ENCODE measurements at regions not wholly inside any gene's neighbourhood (a gene's known extent, or its start where the extent isn't known, plus 50 kb on each side); places are given as distances from the start of the nearest gene placed in this dataset.
"Not testable (repeated sequence)": the region's sequence is repeated elsewhere in the genome, so short reads cannot be mapped to it uniquely, and the experiment has no call there.

GRCh38 chr1:213345621-213346020 lies 294.6 kb downstream of the RPS6KC1 start:
- in situ Hi-C loops (cut with HindIII; ENCODE audit: low sequenced_read_pairs) = no loop called here
- TF ChIP-seq, protein P1, sequence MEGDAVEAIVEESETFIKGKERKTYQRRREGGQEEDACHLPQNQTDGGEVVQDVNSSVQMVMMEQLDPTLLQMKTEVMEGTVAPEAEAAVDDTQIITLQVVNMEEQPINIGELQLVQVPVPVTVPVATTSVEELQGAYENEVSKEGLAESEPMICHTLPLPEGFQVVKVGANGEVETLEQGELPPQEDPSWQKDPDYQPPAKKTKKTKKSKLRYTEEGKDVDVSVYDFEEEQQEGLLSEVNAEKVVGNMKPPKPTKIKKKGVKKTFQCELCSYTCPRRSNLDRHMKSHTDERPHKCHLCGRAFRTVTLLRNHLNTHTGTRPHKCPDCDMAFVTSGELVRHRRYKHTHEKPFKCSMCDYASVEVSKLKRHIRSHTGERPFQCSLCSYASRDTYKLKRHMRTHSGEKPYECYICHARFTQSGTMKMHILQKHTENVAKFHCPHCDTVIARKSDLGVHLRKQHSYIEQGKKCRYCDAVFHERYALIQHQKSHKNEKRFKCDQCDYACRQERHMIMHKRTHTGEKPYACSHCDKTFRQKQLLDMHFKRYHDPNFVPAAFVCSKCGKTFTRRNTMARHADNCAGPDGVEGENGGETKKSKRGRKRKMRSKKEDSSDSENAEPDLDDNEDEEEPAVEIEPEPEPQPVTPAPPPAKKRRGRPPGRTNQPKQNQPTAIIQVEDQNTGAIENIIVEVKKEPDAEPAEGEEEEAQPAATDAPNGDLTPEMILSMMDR (IDR thresholded peaks at IDR 0.05; ENCODE audit: low read depth, low read length, missing control alignments) = no peak
- H3K4me3 ChIP-seq (ENCODE audit: low read depth, low read length) = no peak overlapping the region
- DNase-seq (ENCODE audit: low read depth) = no peak

DNA sequence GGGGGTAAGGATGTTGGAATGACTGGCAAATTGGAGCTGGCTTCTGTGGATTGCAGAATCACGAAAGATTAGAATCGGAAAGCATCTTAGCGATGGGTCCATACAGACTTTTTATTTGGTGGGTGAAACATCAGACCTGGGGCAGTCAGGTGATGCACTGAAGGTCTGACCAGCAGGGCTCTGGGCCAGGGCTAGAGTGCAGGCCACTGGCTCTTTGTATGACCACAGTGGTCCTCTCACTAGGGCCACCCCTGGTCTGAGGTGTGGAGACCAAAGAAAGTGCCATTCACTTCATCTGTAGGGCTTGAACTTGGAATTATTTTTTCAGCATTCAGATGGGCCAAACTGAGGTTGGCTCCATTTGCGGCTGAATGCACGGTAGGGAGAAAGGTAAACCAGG lies 306.4 kb downstream of the RPS6KC1 start:
- H3K4me3 ChIP-seq (ENCODE audit: low read depth, low read length) = no peak overlapping the region
- no peak for DNase-seq (ENCODE audit: low read depth)
- TF ChIP-seq, protein P1 (IDR thresholded peaks at IDR 0.05; ENCODE audit: low read depth, low read length, missing control alignments) = no peak
- in situ Hi-C loops (cut with HindIII; ENCODE audit: low sequenced_read_pairs) = no loop called here

GRCh38 chr1:213358368-213358767 lies 307.3 kb downstream of the RPS6KC1 start:
- in situ Hi-C loops (cut with HindIII; ENCODE audit: low sequenced_read_pairs) = not testable (repeated sequence)

GRCh38 chr1:213362598-213362997 lies 311.6 kb downstream of the RPS6KC1 start:
- in situ Hi-C loops (cut with HindIII; ENCODE audit: low sequenced_read_pairs) = no loop called here
- H3K4me3 ChIP-seq (ENCODE audit: low read depth, low read length) = no peak overlapping the region
- DNase-seq (ENCODE audit: low read depth) = no peak
- TF ChIP-seq, protein P1 (IDR thresholded peaks at IDR 0.05; ENCODE audit: low read depth, low read length, missing control alignments) = no peak

More at GRCh38 chr1:213358368-213358767, 307.3 kb downstream of the RPS6KC1 start:
- not testable (repeated sequence) for H3K4me3 ChIP-seq (ENCODE audit: low read depth, low read length); DNase-seq (ENCODE audit: low read depth)

DNA sequence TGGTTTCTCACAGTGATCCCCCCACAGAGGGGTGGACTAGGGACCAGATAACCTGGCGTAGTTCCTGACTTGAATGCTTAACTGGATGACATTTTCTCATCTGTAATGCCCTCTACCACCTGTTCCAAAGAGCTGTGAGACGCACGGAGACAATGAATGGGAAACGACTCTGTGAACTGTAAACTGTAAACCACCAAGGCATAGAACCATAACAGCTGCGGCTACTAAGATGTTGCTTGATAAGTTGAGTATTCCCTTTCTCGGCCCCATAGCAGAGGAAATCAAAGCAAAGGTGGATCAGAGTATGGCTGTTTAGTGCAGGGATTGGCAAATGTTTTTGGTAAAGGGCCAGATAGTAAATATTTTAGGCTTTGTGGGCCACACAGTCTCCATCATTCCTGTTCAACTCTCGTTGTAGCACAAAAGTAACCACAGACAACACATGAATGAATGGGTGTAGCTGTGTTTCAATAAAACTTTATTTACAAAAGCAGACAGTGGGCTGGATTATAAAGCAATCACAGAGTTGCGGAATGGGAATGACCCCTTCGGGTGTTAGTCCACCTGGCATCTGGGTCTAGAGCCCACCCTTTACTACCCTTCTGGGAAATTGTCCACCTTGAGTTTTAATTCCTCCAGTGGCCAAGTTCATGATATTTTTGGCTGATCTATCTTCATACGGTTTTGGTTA lies 315.2 kb downstream of the RPS6KC1 start:
- no peak for DNase-seq (ENCODE audit: low read depth)
- TF ChIP-seq, protein P1 (IDR thresholded peaks at IDR 0.05; ENCODE audit: low read depth, low read length, missing control alignments) = no peak
- in situ Hi-C loops (cut with HindIII; ENCODE audit: low sequenced_read_pairs) = no loop called here
- H3K4me3 ChIP-seq (ENCODE audit: low read depth, low read length) = no peak overlapping the region

GRCh38 chr1:213369465-213369864 lies 318.4 kb downstream of the RPS6KC1 start:
- no peak overlapping the region for H3K4me3 ChIP-seq (ENCODE audit: low read depth, low read length)
- TF ChIP-seq, protein P1 (IDR thresholded peaks at IDR 0.05; ENCODE audit: low read depth, low read length, missing control alignments) = no peak
- no peak for DNase-seq (ENCODE audit: low read depth)
- in situ Hi-C loops (cut with HindIII; ENCODE audit: low sequenced_read_pairs) = no loop called here

GRCh38 chr1:213370523-213370922 lies 319.5 kb downstream of the RPS6KC1 start:
- H3K4me3 ChIP-seq (ENCODE audit: low read depth, low read length) = no peak overlapping the region
- no peak for DNase-seq (ENCODE audit: low read depth)
- TF ChIP-seq, protein P1 (IDR thresholded peaks at IDR 0.05; ENCODE audit: low read depth, low read length, missing control alignments) = no peak
- in situ Hi-C loops (cut with HindIII; ENCODE audit: low sequenced_read_pairs) = loop anchor here (5.0 kb wide), 1 partner anchor 757 kb away; no protein-coding TSS in a partner anchor
